H9 (cell line): ENCODE measurements at regions not wholly inside any gene's neighbourhood (a gene's known extent, or its start where the extent isn't known, plus 50 kb on each side); places are given as distances from the start of the nearest gene placed in this dataset.

Experiments used
- DNase-seq: peaks from one replicate; pipeline ENCODE4 v3.0.0-alpha.2; 2017
- H2AFZ ChIP-seq: one replicate; pipeline ENCODE4 v1.6.1; 2013; ENCODE audit warnings: mild to moderate bottlenecking, low read length, control low read depth, moderate library complexity
- H2AK5ac ChIP-seq: 2 replicates; pipeline ENCODE4 v1.6.1; 2013; ENCODE audit warnings: low read length, control low read depth, mixed read lengths; ENCODE audit not compliant: insufficient read length
- H2BK120ac ChIP-seq: one replicate; pipeline ENCODE4 v1.6.1; 2013; ENCODE audit warnings: low read depth, mild to moderate bottlenecking, low read length, control low read depth, inconsistent platforms; ENCODE audit not compliant: poor library complexity, severe bottlenecking
- H2BK12ac ChIP-seq: 2 replicates; pipeline ENCODE4 v1.6.1; 2013; ENCODE audit warnings: low read length, control low read depth, mixed read lengths, low read depth; ENCODE audit not compliant: insufficient read length
- H2BK15ac ChIP-seq: 2 replicates; pipeline ENCODE4 v1.6.1; 2013; ENCODE audit warnings: low read depth, low read length, control low read depth
- H2BK20ac ChIP-seq: one replicate; pipeline ENCODE4 v1.6.1; 2013; ENCODE audit warnings: low read depth, mild to moderate bottlenecking, low read length, control low read depth, inconsistent platforms; ENCODE audit not compliant: poor library complexity, severe bottlenecking
- H2BK5ac ChIP-seq: 2 replicates; pipeline ENCODE4 v1.6.1; 2013; ENCODE audit warnings: low read length, control low read depth, mixed read lengths; ENCODE audit not compliant: insufficient read length
- H3K14ac ChIP-seq: 2 replicates; pipeline ENCODE4 v1.6.1; 2013; ENCODE audit warnings: low read length, control low read depth; ENCODE audit not compliant: insufficient read depth
- H3K18ac ChIP-seq: 2 replicates; pipeline ENCODE4 v1.6.1; 2013; ENCODE audit warnings: low read depth, mild to moderate bottlenecking, mixed read lengths, low read length, control low read depth; ENCODE audit not compliant: insufficient read length
- H3K23ac ChIP-seq: 2 replicates; pipeline ENCODE4 v1.6.1; 2013; ENCODE audit warnings: low read length, control low read depth, mixed read lengths, low read depth; ENCODE audit not compliant: insufficient read length
- H3K23me2 ChIP-seq: 2 replicates; pipeline ENCODE4 v1.6.1; 2013; ENCODE audit warnings: low read depth, mild to moderate bottlenecking, mixed read lengths, low read length, control low read depth; ENCODE audit not compliant: insufficient read length, poor library complexity, severe bottlenecking
- H3K27ac ChIP-seq: 2 replicates; pipeline ENCODE4 v1.5.1; 2013; ENCODE audit warnings: low read length, control low read depth, mixed read lengths, low read depth; ENCODE audit not compliant: insufficient read length
- H3K27me3 ChIP-seq: 2 replicates; pipeline ENCODE4 v1.6.1; 2013; ENCODE audit warnings: low read length, control low read depth, inconsistent platforms; ENCODE audit not compliant: insufficient read depth
- H3K4ac ChIP-seq: 2 replicates; pipeline ENCODE4 v1.6.1; 2013; ENCODE audit warnings: low read depth, mild to moderate bottlenecking, control low read depth, inconsistent platforms, low read length, moderate library complexity
- H3K4me1 ChIP-seq: 2 replicates; pipeline ENCODE4 v1.6.1; 2013; ENCODE audit warnings: low read length, control low read depth, inconsistent platforms; ENCODE audit not compliant: insufficient read depth
- H3K4me2 ChIP-seq: 2 replicates; pipeline ENCODE4 v1.6.1; 2013; ENCODE audit warnings: low read length, control low read depth, mixed read lengths; ENCODE audit not compliant: insufficient read length, insufficient read depth
- H3K56ac ChIP-seq: 2 replicates; pipeline ENCODE4 v1.6.1; 2013; ENCODE audit warnings: low read depth, mild to moderate bottlenecking, mixed read lengths, low read length, control low read depth; ENCODE audit not compliant: insufficient read length
- H3K79me1 ChIP-seq: 2 replicates; pipeline ENCODE4 v1.6.1; 2013; ENCODE audit warnings: low read depth, mild to moderate bottlenecking, moderate library complexity, low read length, control low read depth, inconsistent platforms; ENCODE audit not compliant: insufficient read depth, poor library complexity, severe bottlenecking
- H3K79me2 ChIP-seq: 2 replicates; pipeline ENCODE4 v1.6.1; 2013; ENCODE audit warnings: low read length, control low read depth, inconsistent platforms; ENCODE audit not compliant: insufficient read depth
- H3K9ac ChIP-seq: 2 replicates; pipeline ENCODE4 v1.6.1; 2013; ENCODE audit warnings: low read length, control low read depth, mixed read lengths; ENCODE audit not compliant: insufficient read length; ENCODE audit errors: extremely low read depth
- H3K9me3 ChIP-seq: one replicate; pipeline ENCODE4 v1.6.1; 2013; ENCODE audit warnings: low read depth, low read length, inconsistent platforms; ENCODE audit not compliant: control insufficient read depth
- H3T11ph ChIP-seq: one replicate; pipeline ENCODE4 v1.6.1; 2013; ENCODE audit warnings: mild to moderate bottlenecking, low read length, control low read depth, inconsistent platforms
- H4K20me1 ChIP-seq: one replicate; pipeline ENCODE4 v1.6.1; 2013; ENCODE audit not compliant: control insufficient read depth, insufficient read length, insufficient read depth
- H4K5ac ChIP-seq: 2 replicates; pipeline ENCODE4 v1.6.1; 2013; ENCODE audit warnings: low read depth, mild to moderate bottlenecking, mixed read lengths, low read length, control low read depth; ENCODE audit not compliant: insufficient read length
- H4K8ac ChIP-seq: replicated peaks from 2 replicates; pipeline ENCODE4 v1.6.1; 2013; ENCODE audit warnings: low read length, control low read depth, mixed read lengths, low read depth; ENCODE audit not compliant: insufficient read length
- H4K91ac ChIP-seq: 2 replicates; pipeline ENCODE4 v1.6.1; 2013; ENCODE audit warnings: low read depth, mild to moderate bottlenecking, moderate library complexity, mixed read lengths, low read length, control low read depth; ENCODE audit not compliant: insufficient read length
- H3K27ac Mint-ChIP-seq, 3 experiments: 2 replicates in 2 of 3; 3 replicates in 1 of 3; pipeline ENCODE4 v1.8.0; 2020 to 2021; ENCODE audit warnings: mixed read lengths in 3 of 3, mild to moderate bottlenecking in 1 of 3, moderate library complexity in 1 of 3
- H3K27me3 Mint-ChIP-seq: 2 replicates; pipeline ENCODE4 v1.8.0; 2021; ENCODE audit warnings: low read depth, mild to moderate bottlenecking, moderate library complexity, mixed read lengths
- H3K36me3 Mint-ChIP-seq, 3 experiments: 2 replicates in 2 of 3; 3 replicates in 1 of 3; pipeline ENCODE4 v1.8.0; 2020 to 2021; ENCODE audit warnings: low read depth in 3 of 3, mixed read lengths in 3 of 3; ENCODE audit not compliant: insufficient read depth in 1 of 3
- H3K4me1 Mint-ChIP-seq, 2 experiments: 2 replicates each; pipeline ENCODE4 v1.8.0; 2020; ENCODE audit warnings: mixed read lengths in 2 of 2
- H3K4me3 Mint-ChIP-seq, 2 experiments: 2 replicates in 1 of 2; 3 replicates in 1 of 2; pipeline ENCODE4 v1.8.0; 2020 to 2021; ENCODE audit warnings: mild to moderate bottlenecking in 2 of 2, mixed read lengths in 2 of 2, moderate library complexity in 1 of 2
- H3K9me3 Mint-ChIP-seq, 2 experiments: 2 replicates in 1 of 2; 3 replicates in 1 of 2; pipeline ENCODE4 v1.8.0; 2020; ENCODE audit warnings: mild to moderate bottlenecking in 2 of 2, mixed read lengths in 2 of 2, moderate library complexity in 1 of 2
- WGBS: extraction: QIAGEN DNeasy Blood & Tissue Kit; methylation state at CpG from one replicate; pipeline ENCODE4 v1.1.7; 2013; ENCODE audit warnings: missing lambda C conversion rate, low lambda C conversion rate, mixed read lengths; ENCODE audit not compliant: insufficient read length; ENCODE audit errors: extremely low coverage; 5-methylcytosine and 5-hydroxymethylcytosine counted together
- TF ChIP-seq, protein P1 (sequence below): fragments of 200-600 bp; sonication (generic); conservative IDR thresholded peaks from 3 replicates; pipeline ENCODE4 v1.8.0; 2021; ENCODE audit warnings: antibody characterized with exemption, mild to moderate bottlenecking

- H3K9ac ChIP-seq: no peak overlapping the region
- H3K4me3 Mint-ChIP-seq: no peak overlapping the region
- DNase-seq: no peak
- no peaks in the 10 kb centered on the region for H3K79me1 ChIP-seq
- no peak overlapping the region for H3K4ac ChIP-seq
- no peak overlapping the region for H3K56ac ChIP-seq
- no peak overlapping the region for H3K27ac Mint-ChIP-seq
- H2BK5ac ChIP-seq: no peak overlapping the region
- no peak overlapping the region for H3K27ac ChIP-seq
- H2BK12ac ChIP-seq: no peak overlapping the region
- no peak overlapping the region for H3K14ac ChIP-seq
- H3K36me3 Mint-ChIP-seq: no peaks in the 10 kb centered on the region; a peak in 1 of 7 replicates
- no peak overlapping the region for H2AFZ ChIP-seq
- H3K18ac ChIP-seq: no peak overlapping the region
- no CpG with 5 or more reads among the region's 1 CpG for WGBS
- no peak overlapping the region for H4K91ac ChIP-seq
- H2AK5ac ChIP-seq: no peak overlapping the region
- H4K5ac ChIP-seq: no peak overlapping the region
- H2BK120ac ChIP-seq: no peak overlapping the region
- no peaks in the 10 kb centered on the region for H3K27me3 ChIP-seq
- H3K9me3 Mint-ChIP-seq: peaks cover 4 to 6% of the 10 kb centered on the region in 2 experiments; a peak in 2 of 5 replicates
- TF ChIP-seq, protein P1, sequence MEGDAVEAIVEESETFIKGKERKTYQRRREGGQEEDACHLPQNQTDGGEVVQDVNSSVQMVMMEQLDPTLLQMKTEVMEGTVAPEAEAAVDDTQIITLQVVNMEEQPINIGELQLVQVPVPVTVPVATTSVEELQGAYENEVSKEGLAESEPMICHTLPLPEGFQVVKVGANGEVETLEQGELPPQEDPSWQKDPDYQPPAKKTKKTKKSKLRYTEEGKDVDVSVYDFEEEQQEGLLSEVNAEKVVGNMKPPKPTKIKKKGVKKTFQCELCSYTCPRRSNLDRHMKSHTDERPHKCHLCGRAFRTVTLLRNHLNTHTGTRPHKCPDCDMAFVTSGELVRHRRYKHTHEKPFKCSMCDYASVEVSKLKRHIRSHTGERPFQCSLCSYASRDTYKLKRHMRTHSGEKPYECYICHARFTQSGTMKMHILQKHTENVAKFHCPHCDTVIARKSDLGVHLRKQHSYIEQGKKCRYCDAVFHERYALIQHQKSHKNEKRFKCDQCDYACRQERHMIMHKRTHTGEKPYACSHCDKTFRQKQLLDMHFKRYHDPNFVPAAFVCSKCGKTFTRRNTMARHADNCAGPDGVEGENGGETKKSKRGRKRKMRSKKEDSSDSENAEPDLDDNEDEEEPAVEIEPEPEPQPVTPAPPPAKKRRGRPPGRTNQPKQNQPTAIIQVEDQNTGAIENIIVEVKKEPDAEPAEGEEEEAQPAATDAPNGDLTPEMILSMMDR: no peak
- H2BK20ac ChIP-seq: no peak overlapping the region
- H3T11ph ChIP-seq: no peak overlapping the region
- H3K4me2 ChIP-seq: no peak overlapping the region
- no peaks in the 10 kb centered on the region for H3K4me1 ChIP-seq
- peaks cover 8 to 11% of the 10 kb centered on the region in 2 experiments for H3K4me1 Mint-ChIP-seq
- no peaks in the 10 kb centered on the region for H4K20me1 ChIP-seq
- H3K79me2 ChIP-seq: no peaks in the 10 kb centered on the region
- no peaks in the 10 kb centered on the region for H3K9me3 ChIP-seq
- H4K8ac ChIP-seq: no peak overlapping the region
- H3K23ac ChIP-seq: no peak overlapping the region
- no peaks in the 10 kb centered on the region; the same call in 1 of the 2 replicates for H3K27me3 Mint-ChIP-seq
- no peak overlapping the region for H2BK15ac ChIP-seq
- H3K23me2 ChIP-seq: no peaks in the 10 kb centered on the region
These were observed 321.7 kb downstream of the SEC16B start for GRCh38 chr1:177648138-177648537.
